Endometrium (tissue), 2 donors: ENCODE measurements at regions not wholly inside any gene's neighbourhood (a gene's known extent, or its start where the extent isn't known, plus 50 kb on each side); places are given as distances from the start of the nearest gene placed in this dataset.

ENCODE experiments used
- FAIRE-seq: peaks from 2 replicates; lab custom pipeline; 2012; peaks lifted over from hg19 to GRCh38; lab: Jason Lieb, UNC
- donor health status: control.
- donor health status: control.

- peak; percentile 92 for FAIRE-seq
Observed at GRCh38 chr4:124322234-124323065, 390.1 kb downstream of the ANKRD50 start.

GRCh38 chr4:124325690-124326089 is 386.8 kb downstream of the ANKRD50 start:
- FAIRE-seq = no peak

- FAIRE-seq = no peak
Observed at GRCh38 chr4:124329134-124329533, 383.4 kb downstream of the ANKRD50 start.

GRCh38 chr4:124330045-124330444 is 382.5 kb downstream of the ANKRD50 start:
- FAIRE-seq = no peak

GRCh38 chr4:124331781-124332180 is 380.8 kb downstream of the ANKRD50 start:
- no peak for FAIRE-seq

- no peak for FAIRE-seq
Observed at GRCh38 chr4:124333466-124333865, 379.1 kb downstream of the ANKRD50 start.

- peak; percentile 99 for FAIRE-seq
Observed at GRCh38 chr4:124334119-124334518, 378.4 kb downstream of the ANKRD50 start.

- peak; percentile 54 for FAIRE-seq
Observed at GRCh38 chr4:124337874-124338273, 374.7 kb downstream of the ANKRD50 start.

GRCh38 chr4:124343661-124344171 is 368.8 kb downstream of the ANKRD50 start:
- FAIRE-seq = peak; percentile 91

GRCh38 chr4:124372916-124373315 is 339.6 kb downstream of the ANKRD50 start:
- no peak for FAIRE-seq

- FAIRE-seq = no peak
Observed at GRCh38 chr4:124386163-124386562, 326.4 kb downstream of the ANKRD50 start.

GRCh38 chr4:124386648-124387047 is 325.9 kb downstream of the ANKRD50 start:
- FAIRE-seq = no peak

GRCh38 chr4:124389591-124389990 is 322.9 kb downstream of the ANKRD50 start:
- no peak for FAIRE-seq

GRCh38 chr4:124390861-124391260 is 321.7 kb downstream of the ANKRD50 start:
- FAIRE-seq = no peak

- FAIRE-seq = no peak
Observed at GRCh38 chr4:124396333-124396732, 316.2 kb downstream of the ANKRD50 start.

- FAIRE-seq = peak; percentile 81
Observed at GRCh38 chr4:124401606-124402005, 310.9 kb downstream of the ANKRD50 start.

GRCh38 chr4:124409044-124409443 is 303.5 kb downstream of the ANKRD50 start:
- FAIRE-seq = no peak

- FAIRE-seq = no peak
Observed at GRCh38 chr4:124414276-124415040, 298.1 kb downstream of the ANKRD50 start.

- no peak for FAIRE-seq
Observed at GRCh38 chr4:124415146-124415545, 297.4 kb downstream of the ANKRD50 start.

GRCh38 chr4:124417371-124417770 is 295.2 kb downstream of the ANKRD50 start:
- FAIRE-seq = no peak

- FAIRE-seq = no peak
Observed at GRCh38 chr4:124420166-124420695, 292.3 kb downstream of the ANKRD50 start.

- no peak for FAIRE-seq
Observed at GRCh38 chr4:124423160-124423559, 289.4 kb downstream of the ANKRD50 start.

- FAIRE-seq = no peak
Observed at GRCh38 chr4:124426279-124426678, 286.3 kb downstream of the ANKRD50 start.
